K562 (cell line): ENCODE measurements at regions not wholly inside any gene's neighbourhood (a gene's known extent, or its start where the extent isn't known, plus 50 kb on each side); places are given as distances from the start of the nearest gene placed in this dataset.

Source experiments
- ATAC-seq: fragments of 200-7000 bp; cut with Tn5 transposase; 3 replicates; pipeline ENCODE4 v1.9.1; 2020; ENCODE audit warnings: moderate library complexity
- BruUV-seq: library from RNA; stranded (reverse); fragments of 400-500 nt; replicated peaks from 2 replicates; lab custom pipeline; 2021; lab: Mats Ljungman, UMichigan
- CTCF ChIA-PET: fragments of 300-600 bp; formaldehyde crosslinking; extraction: SDS; loops from one replicate; lab custom pipeline; 2021; ENCODE audit warnings: low intra/inter-chr PET ratio; lab: Yijun Ruan, JAX
- POLR2A ChIA-PET: fragments of 300-600, 350-650 bp; sonication (Branson Sonifier 250); formaldehyde crosslinking; extraction: SDS; loops from one replicate; lab custom pipeline; 2021; ENCODE audit warnings: antibody characterized with exemption, inconsistent platforms; lab: Yijun Ruan, JAX
- DNase-seq, 4 experiments: peaks; one replicate each; pipeline versions ENCODE4 v3.0.0 to v3.0.0-alpha.2; 2011 to 2018; ENCODE audit warnings: low spot score in 3 of 4, mixed read lengths in 3 of 4; ENCODE audit errors: extremely low read depth in 1 of 4
- FAIRE-seq: peaks from 2 replicates; lab custom pipeline; 2011; peaks lifted over from hg19 to GRCh38; lab: Jason Lieb, UNC
- H2AFZ ChIP-seq: 2 replicates; pipeline ENCODE4 v1.6.0; 2011; ENCODE audit warnings: low read depth, low read length, control low read depth, inconsistent platforms
- H3K27ac ChIP-seq: fragments of 200-600 bp; 3 replicates; pipeline ENCODE4 v1.8.0; 2011; ENCODE audit warnings: low read depth, mild to moderate bottlenecking, control low read depth, inconsistent platforms, low read length, moderate library complexity, mixed read lengths; ENCODE audit errors: extremely low read depth
- H3K27me3 ChIP-seq, 2 experiments: fragments of 300-600 bp in 1 of 2; 2 replicates in 1 of 2; 3 replicates in 1 of 2; pipeline versions ENCODE4 v1.6.0 to v1.8.0; 2011; ENCODE audit warnings: inconsistent platforms in 2 of 2, low read length in 2 of 2, mild to moderate bottlenecking in 1 of 2, mixed read lengths in 1 of 2, moderate library complexity in 1 of 2; ENCODE audit not compliant: control insufficient read depth in 2 of 2, insufficient read depth in 2 of 2
- H3K36me3 ChIP-seq: fragments of 300-600 bp; 3 replicates; pipeline ENCODE4 v1.8.0; 2011; ENCODE audit warnings: mild to moderate bottlenecking, low read length, inconsistent platforms; ENCODE audit not compliant: control insufficient read depth, insufficient read depth
- H3K4me1 ChIP-seq, 2 experiments: fragments of 200-600 bp in 1 of 2; replicated peaks in 1 of 2; 2 replicates in 1 of 2; 3 replicates in 1 of 2; pipeline versions ENCODE4 v1.5.1 to v1.8.0; 2011; ENCODE audit warnings: inconsistent platforms in 2 of 2, low read length in 2 of 2, mild to moderate bottlenecking in 1 of 2, mixed read lengths in 1 of 2, moderate library complexity in 1 of 2; ENCODE audit not compliant: control insufficient read depth in 2 of 2, insufficient read depth in 2 of 2
- H3K4me2 ChIP-seq: 2 replicates; pipeline ENCODE4 v1.6.1; 2011; ENCODE audit warnings: low read length, control low read depth, inconsistent platforms, mixed read lengths; ENCODE audit not compliant: insufficient read depth
- H3K4me3 ChIP-seq: fragments of 200-600 bp; sonication (generic), shearing (Covaris generic); 2 replicates; pipeline ENCODE4 v1.5.1; 2016; ENCODE audit warnings: control low read depth, inconsistent platforms
- H3K79me2 ChIP-seq: fragments of 200-600 bp; 3 replicates; pipeline ENCODE4 v1.8.0; 2011; ENCODE audit warnings: low read length, inconsistent platforms; ENCODE audit not compliant: control insufficient read depth, insufficient read depth
- H3K9ac ChIP-seq, 2 experiments: 2 replicates each; pipeline versions ENCODE4 v1.6.0 to v1.6.1; 2011; ENCODE audit warnings: low read depth in 2 of 2, low read length in 2 of 2, control low read depth in 1 of 2, inconsistent platforms in 1 of 2, mild to moderate bottlenecking in 1 of 2, mixed read lengths in 1 of 2; ENCODE audit not compliant: insufficient read depth in 1 of 2
- H3K9me1 ChIP-seq: one replicate; pipeline ENCODE4 v1.6.0; 2011; ENCODE audit warnings: inconsistent platforms, mild to moderate bottlenecking, low read length, moderate library complexity; ENCODE audit not compliant: control insufficient read depth, insufficient read depth
- H3K9me3 ChIP-seq: replicated peaks from 2 replicates; pipeline ENCODE4 v1.5.1; 2011; ENCODE audit warnings: low read depth, low read length, inconsistent platforms; ENCODE audit not compliant: control insufficient read depth, insufficient read depth
- H4K20me1 ChIP-seq: replicated peaks from 2 replicates; pipeline ENCODE4 v1.6.1; 2011; ENCODE audit warnings: low read length, inconsistent platforms, mixed read lengths; ENCODE audit not compliant: control insufficient read depth, insufficient read depth
- BDP1 ChIP-seq: IDR thresholded peaks from 3 replicates; pipeline ENCODE4 v1.6.1; 2011; ENCODE audit not compliant: insufficient read length, insufficient read depth
- EP400 ChIP-seq: fragments of 450-650 bp; IDR thresholded peaks from 2 replicates; pipeline ENCODE4 v1.6.1; 2017; ENCODE audit warnings: antibody characterized with exemption, mild to moderate bottlenecking, moderate library complexity
- HDAC3 ChIP-seq: fragments of 450-650 bp; IDR thresholded peaks from 2 replicates; pipeline ENCODE4 v1.6.1; 2018; ENCODE audit warnings: borderline replicate concordance, mild to moderate bottlenecking, moderate library complexity; ENCODE audit not compliant: partially characterized antibody
- NR4A1 ChIP-seq, 2 experiments: fragments of 250-450 bp in 1 of 2; fragments of 450-650 bp in 1 of 2; sonication (Bioruptor Pico) in 1 of 2; IDR thresholded peaks; 2 replicates each; pipeline versions ENCODE4 v1.4.0 to v1.6.1; 2016 to 2020; ENCODE audit warnings: mild to moderate bottlenecking in 2 of 2, missing compliant biosample characterization in 1 of 2, missing genetic modification characterization in 1 of 2, moderate library complexity in 1 of 2
- POLR2AphosphoS2 ChIP-seq: IDR thresholded peaks from 2 replicates; pipeline ENCODE4 v1.6.1; 2012; ENCODE audit warnings: low read length, improper control_type of control experiment
- POLR3A ChIP-seq: IDR thresholded peaks from 2 replicates; pipeline ENCODE4 v1.6.1; 2011; ENCODE audit warnings: borderline replicate concordance, mild to moderate bottlenecking, moderate library complexity; ENCODE audit not compliant: insufficient read length, insufficient read depth; ENCODE audit errors: extremely low read depth
- SAFB ChIP-seq: fragments of 200-400 bp; formaldehyde crosslinking; IDR thresholded peaks from 2 replicates; pipeline ENCODE4 v1.6.1; 2017; ENCODE audit warnings: low read depth, low read length, borderline replicate concordance
- SAP30 ChIP-seq: fragments of 200-600 bp; sonication (generic); IDR thresholded peaks from 2 replicates; pipeline ENCODE4 v1.6.1; 2012; ENCODE audit warnings: borderline replicate concordance, low read depth, mild to moderate bottlenecking, moderate library complexity, low read length, control low read depth, inconsistent platforms; ENCODE audit not compliant: insufficient read depth, poor library complexity, severe bottlenecking
- SMARCE1 ChIP-seq: fragments of 450-650 bp; IDR thresholded peaks from 2 replicates; pipeline ENCODE4 v1.7.1; 2016; ENCODE audit warnings: mild to moderate bottlenecking
- THAP7 ChIP-seq: fragments of 250-450 bp; sonication (Bioruptor Pico); IDR thresholded peaks from 2 replicates; pipeline ENCODE4 v1.5.0; 2021
- TRIM25 ChIP-seq: fragments of 450-650 bp; IDR thresholded peaks from 2 replicates; pipeline ENCODE4 v1.7.0; 2016; ENCODE audit warnings: borderline replicate concordance
- ZMIZ1 ChIP-seq, 2 experiments: fragments of 150-350 bp in 1 of 2; IDR thresholded peaks; 2 replicates each; pipeline ENCODE4 v1.6.1; 2012 to 2016; ENCODE audit warnings: low read depth in 2 of 2, low read length in 2 of 2, mild to moderate bottlenecking in 1 of 2, moderate library complexity in 1 of 2
- ZNF431 ChIP-seq: sonication (generic); formaldehyde crosslinking; IDR thresholded peaks from 2 replicates; pipeline ENCODE4 v1.8.0; 2022; ENCODE audit warnings: mild to moderate bottlenecking, missing genetic modification reagents
- ZNF586 ChIP-seq: fragments of 450-650 bp; formaldehyde crosslinking; conservative IDR thresholded peaks from 2 replicates; pipeline ENCODE4 v1.4.0; 2020; ENCODE audit warnings: mild to moderate bottlenecking, moderate library complexity
- ZNF740 ChIP-seq, 3 experiments: fragments of 200-800 bp in 1 of 3; sonication (Bioruptor generic) in 1 of 3; sonication (generic) in 1 of 3; formaldehyde crosslinking in 1 of 3; IDR thresholded peaks; 2 replicates each; pipeline versions ENCODE4 v1.6.1 to v1.8.0; 2016 to 2022; ENCODE audit warnings: mild to moderate bottlenecking in 2 of 3, missing compliant biosample characterization in 2 of 3, missing genetic modification characterization in 2 of 3, missing genetic modification reagents in 1 of 3
- ZNF778 ChIP-seq: fragments of 450-650 bp; formaldehyde crosslinking; IDR thresholded peaks from 2 replicates; pipeline ENCODE4 v1.4.0; 2020; ENCODE audit warnings: mild to moderate bottlenecking, moderate library complexity
- WGBS: fragments of 100-300 bp; shearing (Covaris generic); methylation state at CpG from one replicate; pipeline ENCODE4 v1.1.6; 2016; ENCODE audit warnings: low coverage, mixed read lengths; ENCODE audit not compliant: insufficient coverage; ENCODE audit errors: missing lambda C conversion rate; 5-methylcytosine and 5-hydroxymethylcytosine counted together
- in situ Hi-C: fragments of 300-500 bp; cut with MboI; formaldehyde crosslinking; loops from 4 replicates; pipeline ENCODE4 v1.15.0; 2018; ENCODE audit warnings: inconsistent platforms, mixed read lengths
- intact Hi-C: fragments of 100-400 bp; cut with micrococcal nuclease; formaldehyde crosslinking; loops from 2 replicates; pipeline ENCODE4 v1.14.2; 2022

GRCh38 chr4:41483771-41484170 lies 54.2 kb upstream of the LIMCH1 start:
- BruUV-seq, result no TSS peak
- Histone ChIP-seq H3K9me3 (no peaks in the 10 kb centered on the region), H3K27ac (no peak overlapping the region)
- ATAC-seq, result no peak
- WGBS, result 0% methylated on average over 1 of the region's 1 CpG
- CTCF ChIA-PET, result no interaction called here
- TF ChIP-seq ZNF740 (CRISPR knock-in tag; IDR thresholded peaks at IDR 0.05), result no peak
- TF ChIP-seq ZNF740 (tag; IDR thresholded peaks at IDR 0.05), result no peak
- TF ChIP-seq TRIM25, result no peak
- no peak for TF ChIP-seq THAP7 (CRISPR knock-in tag)
- TF ChIP-seq ZMIZ1 (IDR thresholded peaks at IDR 0.05; ENCODE audit: low read depth in 2 of 2, low read length in 2 of 2), result no peak
- no peak for TF ChIP-seq SAP30
- no peak for TF ChIP-seq ZNF778 (CRISPR knock-in tag)
- no peak for TF ChIP-seq NR4A1 (CRISPR knock-in tag; IDR thresholded peaks at IDR 0.05)
- TF ChIP-seq NR4A1 (tag; IDR thresholded peaks at IDR 0.05), result no peak
- no peak for TF ChIP-seq ZNF586 (CRISPR knock-in tag)
- TF ChIP-seq HDAC3, result no peak
- no peak for TF ChIP-seq BDP1
- TF ChIP-seq SMARCE1, result no peak
- TF ChIP-seq POLR2AphosphoS2, result no peak
- TF ChIP-seq POLR3A, result no peak
- no peak for TF ChIP-seq SAFB
- no peak for TF ChIP-seq EP400
- TF ChIP-seq ZNF431 (CRISPR knock-in tag), result no peak
- TF ChIP-seq, all 486 proteins: peak for 0
- H3K9ac ChIP-seq, result no peak overlapping the region
- H3K4me3 ChIP-seq, result no peak overlapping the region
- no peaks in the 10 kb centered on the region for H3K36me3 ChIP-seq
- POLR2A ChIA-PET, result no interaction called here
- no peaks in the 10 kb centered on the region for H4K20me1 ChIP-seq
- H2AFZ ChIP-seq, result no peak overlapping the region
- H3K79me2 ChIP-seq, result no peaks in the 10 kb centered on the region
- FAIRE-seq (no peak), DNase-seq (no peak)
- no peaks in the 10 kb centered on the region for H3K4me1 ChIP-seq
- H3K4me2 ChIP-seq, result no peak overlapping the region
- in situ Hi-C loops (no loop called here), intact Hi-C loops (no loop called here)
- H3K27me3 ChIP-seq, result no peaks in the 10 kb centered on the region
- no peaks in the 10 kb centered on the region for H3K9me1 ChIP-seq
